ENCODE measurements at regions not wholly inside any gene's neighbourhood (a gene's known extent, or its start where the extent isn't known, plus 50 kb on each side); places are given as distances from the start of the nearest gene placed in this dataset.

GRCh38 chr20:47863981-47864380 is 78.7 kb upstream of the SULF2 start (continued):
- TF ChIP-seq CENPBD1 (CRISPR knock-in tag; IDR thresholded peaks at IDR 0.05; ENCODE audit: borderline replicate concordance, low read depth) (no peak), ZNF672 (CRISPR knock-in tag; IDR thresholded peaks at IDR 0.05) (no peak), ZNF362 (CRISPR knock-in tag; IDR thresholded peaks at IDR 0.05; ENCODE audit: borderline replicate concordance) (no peak)

- ATAC-seq: no peak
- DNase-seq (ENCODE audit: low spot score): no peak
- no peak overlapping the region for H3K4me3 ChIP-seq (replicated peaks in 1 of 3; ENCODE audit: insufficient read depth in 1 of 3, low read depth in 2 of 3, low read length in 3 of 3)
- no TSS peak for BruUV-seq (replicated peaks)
- in situ Hi-C loops (cut with HindIII; ENCODE audit: extremely low pct_ligation_motif_present, low pct_unique_long_range_greater_than_20kb): no loop called here
- ChIA-PET CTCF (ENCODE audit: low intra/inter-chr PET ratio, low total read pairs) (no interaction called here), POLR2A (no interaction called here)
- intact Hi-C loops (cut with micrococcal nuclease; ENCODE audit: unreplicated experiment): no loop called here
- H3K4me1 ChIP-seq (ENCODE audit: insufficient read depth, low read length): peaks cover 9% of the 10 kb centered on the region
- TF ChIP-seq RFXANK (CRISPR knock-in tag; IDR thresholded peaks at IDR 0.05) (no peak), CREB1 (IDR thresholded peaks at IDR 0.05) (0 out of 2 replicates have a peak, but pooled peaks have one; percentile 17), CREB1 (CRISPR knock-in tag; IDR thresholded peaks at IDR 0.05) (no peak)
- no peaks in the 10 kb centered on the region for H3K9me3 ChIP-seq (ENCODE audit: low read length)
- no peaks in the 10 kb centered on the region for H3K36me3 ChIP-seq (replicated peaks in 1 of 2; ENCODE audit: control insufficient read depth in 1 of 2, insufficient read depth in 2 of 2, low read length in 2 of 2)
- no peaks in the 10 kb centered on the region for H4K20me1 ChIP-seq (ENCODE audit: insufficient read depth, low read length)
- WGBS (ENCODE audit: low lambda C conversion rate): 11% methylated on average over 3 of the region's 3 CpGs
- no peak for FAIRE-seq
- no peak overlapping the region for H2AFZ ChIP-seq (ENCODE audit: low read length)
- H3K79me2 ChIP-seq (ENCODE audit: insufficient read depth, low read length): no peaks in the 10 kb centered on the region
- H3K27ac ChIP-seq (ENCODE audit: extremely low read length, insufficient read depth, low read length): no peak overlapping the region
- no peak overlapping the region for H3K4me2 ChIP-seq (ENCODE audit: low read depth, low read length)
- H3K27me3 ChIP-seq (ENCODE audit: control insufficient read depth in 1 of 2, insufficient read depth in 2 of 2, low read length in 2 of 2): peaks cover 7 to 29% of the 10 kb centered on the region in 2 experiments; a peak in 4 of 5 replicates
- H3K9ac ChIP-seq (ENCODE audit: insufficient read depth, low read depth, low read length): no peak overlapping the region
These were observed 78.2 kb upstream of the SULF2 start for GRCh38 chr20:47863315-47863965.
